ENCODE measurements at regions not wholly inside any gene's neighbourhood (a gene's known extent, or its start where the extent isn't known, plus 50 kb on each side); places are given as distances from the start of the nearest gene placed in this dataset.

DNA sequence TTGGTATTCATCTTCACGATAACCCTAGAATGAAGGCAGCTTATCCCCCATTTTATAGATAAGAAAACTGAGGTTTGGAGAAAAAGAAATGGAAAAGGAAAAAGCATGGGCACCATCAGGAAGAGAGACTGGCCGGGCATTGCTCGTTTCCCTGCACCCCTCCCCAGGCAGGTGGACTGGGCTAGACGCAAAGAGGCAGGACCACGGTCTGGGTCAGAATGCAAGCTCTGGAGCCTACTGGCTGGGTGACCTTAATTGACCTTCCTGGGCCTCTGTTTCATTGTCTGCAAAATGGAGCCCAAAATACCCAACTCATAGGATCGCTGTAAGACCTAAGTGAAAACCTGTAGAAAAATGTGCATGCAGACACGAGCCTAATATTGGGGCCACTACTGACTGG, 135.3 kb upstream of the GLI2 start:
- DNase-seq (ENCODE audit: insufficient read length, low spot score), result no peak
- no peak for FAIRE-seq
- TF ChIP-seq POLR2A (IDR thresholded peaks at IDR 0.05; ENCODE audit: low read depth, low read length), result no peak

DNA sequence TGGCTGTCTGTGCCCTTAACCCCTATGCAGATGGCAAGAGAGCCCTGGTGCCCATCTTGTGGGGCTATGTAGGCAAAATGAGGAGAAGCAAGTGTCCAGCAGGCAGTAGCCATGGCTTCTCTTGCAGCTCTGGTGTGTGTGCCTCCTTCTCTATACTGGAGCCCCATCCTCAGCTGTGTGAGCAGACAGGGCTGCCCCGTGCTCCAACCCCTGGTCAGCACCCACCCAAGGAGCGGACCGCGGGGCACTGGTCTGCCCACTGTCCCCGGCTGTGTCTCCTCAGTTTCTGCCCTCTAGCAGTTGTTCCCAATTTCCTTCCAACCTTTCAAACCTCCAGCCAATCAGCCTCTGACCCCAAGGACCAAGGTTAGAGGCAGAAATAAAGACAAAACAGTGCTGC, 134.9 kb upstream of the GLI2 start:
- no peak for TF ChIP-seq POLR2A (IDR thresholded peaks at IDR 0.05; ENCODE audit: low read depth, low read length)
- no peak for DNase-seq (ENCODE audit: insufficient read length, low spot score)
- no peak for FAIRE-seq

- no peak for TF ChIP-seq POLR2A (IDR thresholded peaks at IDR 0.05; ENCODE audit: low read depth, low read length)
- no peak for FAIRE-seq
Measured at GRCh38 chr2:120601566-120601965, 134.1 kb upstream of the GLI2 start.

GRCh38 chr2:120602251-120602650, 133.4 kb upstream of the GLI2 start:
- DNase-seq (ENCODE audit: insufficient read length, low spot score), result no peak
- no peak for TF ChIP-seq POLR2A (IDR thresholded peaks at IDR 0.05; ENCODE audit: low read depth, low read length)
- no peak for FAIRE-seq

More at GRCh38 chr2:120601566-120601965, 134.1 kb upstream of the GLI2 start:
- no peak for DNase-seq (ENCODE audit: insufficient read length, low spot score)

DNA sequence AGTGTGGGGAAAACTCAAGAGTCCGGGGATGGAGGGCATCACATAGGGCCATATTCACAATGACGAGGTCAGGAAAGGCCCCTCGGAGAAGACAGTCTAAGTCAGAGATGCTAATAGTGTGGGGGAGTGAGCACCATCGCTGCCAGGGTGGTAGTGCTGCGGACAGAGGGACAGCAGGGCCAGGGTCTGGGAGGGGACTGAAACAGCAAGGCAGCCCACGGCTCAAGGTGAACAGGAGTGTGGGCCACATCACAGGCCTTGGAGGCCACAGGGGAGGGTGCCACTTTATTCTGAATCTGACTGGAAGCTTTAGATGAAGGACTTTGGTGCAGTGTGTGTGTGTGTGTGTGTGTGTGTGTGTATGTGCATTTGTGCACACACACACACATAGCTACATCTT, 130.9 kb upstream of the GLI2 start:
- TF ChIP-seq POLR2A (IDR thresholded peaks at IDR 0.05; ENCODE audit: low read depth, low read length), result no peak
- FAIRE-seq (no peak), DNase-seq (ENCODE audit: insufficient read length, low spot score) (no peak)

- FAIRE-seq (no peak), DNase-seq (ENCODE audit: insufficient read length, low spot score) (no peak)
- no peak for TF ChIP-seq POLR2A (IDR thresholded peaks at IDR 0.05; ENCODE audit: low read depth, low read length)
Measured at GRCh38 chr2:120605231-120605935, 130.3 kb upstream of the GLI2 start.

- FAIRE-seq, result no peak
- no peak for DNase-seq (ENCODE audit: insufficient read length, low spot score)
Measured at GRCh38 chr2:120606280-120606679, 129.4 kb upstream of the GLI2 start.

DNA sequence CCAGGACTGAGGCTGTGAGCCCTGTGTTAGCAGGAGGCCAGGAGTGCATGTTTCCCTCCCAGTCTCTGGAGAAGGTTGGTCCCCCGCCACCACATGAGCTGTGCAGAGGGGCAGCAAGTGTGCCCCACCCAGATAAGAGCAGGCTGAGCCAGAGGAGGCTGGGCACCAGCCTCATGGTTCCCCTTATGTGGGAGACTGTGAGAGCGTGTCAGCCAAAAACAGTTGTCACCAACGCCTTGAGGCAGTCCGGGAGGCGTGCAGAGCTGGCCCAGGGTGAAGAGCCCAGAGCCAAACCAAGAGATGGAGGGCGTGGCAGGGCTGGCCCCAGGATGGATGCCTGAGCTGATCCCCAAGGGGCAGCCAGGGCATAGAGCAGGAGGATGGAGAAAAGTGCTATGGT, 128.7 kb upstream of the GLI2 start:
- no peak for FAIRE-seq
- DNase-seq (ENCODE audit: insufficient read length, low spot score), result no peak
- TF ChIP-seq POLR2A (IDR thresholded peaks at IDR 0.05; ENCODE audit: low read depth, low read length), result no peak

More at GRCh38 chr2:120606280-120606679, 129.4 kb upstream of the GLI2 start:
- TF ChIP-seq POLR2A (IDR thresholded peaks at IDR 0.05; ENCODE audit: low read depth, low read length), result no peak

GRCh38 chr2:120607506-120607905, 128.2 kb upstream of the GLI2 start:
- FAIRE-seq (no peak), DNase-seq (ENCODE audit: insufficient read length, low spot score) (no peak)

GRCh38 chr2:120607996-120608395, 127.7 kb upstream of the GLI2 start:
- no peak for TF ChIP-seq POLR2A (IDR thresholded peaks at IDR 0.05; ENCODE audit: low read depth, low read length)
- FAIRE-seq (no peak), DNase-seq (ENCODE audit: insufficient read length, low spot score) (no peak)

More at GRCh38 chr2:120607506-120607905, 128.2 kb upstream of the GLI2 start:
- no peak for TF ChIP-seq POLR2A (IDR thresholded peaks at IDR 0.05; ENCODE audit: low read depth, low read length)

GRCh38 chr2:120609826-120610395, 125.8 kb upstream of the GLI2 start:
- no peak for FAIRE-seq
- no peak for TF ChIP-seq POLR2A (IDR thresholded peaks at IDR 0.05; ENCODE audit: low read depth, low read length)
- DNase-seq (ENCODE audit: insufficient read length, low spot score), result no peak

- TF ChIP-seq POLR2A (IDR thresholded peaks at IDR 0.05; ENCODE audit: low read depth, low read length), result no peak
- no peak for DNase-seq (ENCODE audit: insufficient read length, low spot score)
- FAIRE-seq, result no peak
Measured at GRCh38 chr2:120611016-120611415, 124.7 kb upstream of the GLI2 start.

- FAIRE-seq (no peak), DNase-seq (ENCODE audit: insufficient read length, low spot score) (no peak)
- no peak for TF ChIP-seq POLR2A (IDR thresholded peaks at IDR 0.05; ENCODE audit: low read depth, low read length)
Measured at GRCh38 chr2:120611961-120612360, 123.7 kb upstream of the GLI2 start.

- TF ChIP-seq POLR2A (IDR thresholded peaks at IDR 0.05; ENCODE audit: low read depth, low read length), result no peak
- FAIRE-seq, result no peak
- DNase-seq (ENCODE audit: insufficient read length, low spot score), result no peak
Measured at GRCh38 chr2:120612471-120612870, 123.2 kb upstream of the GLI2 start.

DNA sequence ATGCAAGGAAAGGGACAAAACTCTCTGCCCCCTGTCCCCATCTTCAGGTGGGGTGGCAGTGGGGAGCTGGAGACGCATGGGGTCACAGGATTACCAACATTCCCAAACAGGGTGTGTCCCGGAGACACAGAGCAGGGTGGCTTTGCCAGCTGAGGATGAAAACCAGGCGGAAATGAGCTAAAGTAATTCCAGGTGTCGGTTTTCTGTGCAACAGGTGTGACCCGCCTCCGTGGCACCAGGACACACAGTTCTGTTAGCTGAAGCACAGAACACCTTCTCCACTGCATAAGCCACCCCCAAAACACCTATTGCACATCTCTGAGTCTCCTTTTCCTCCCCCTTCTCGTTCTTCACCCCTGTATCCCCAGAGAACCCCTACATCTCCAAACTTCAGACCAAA, 122.7 kb upstream of the GLI2 start:
- no peak for FAIRE-seq
- no peak for DNase-seq (ENCODE audit: insufficient read length, low spot score)
- no peak for TF ChIP-seq POLR2A (IDR thresholded peaks at IDR 0.05; ENCODE audit: low read depth, low read length)

Data from H54 (cell line).